ENCODE measurements at regions not wholly inside any gene's neighbourhood (a gene's known extent, or its start where the extent isn't known, plus 50 kb on each side); places are given as distances from the start of the nearest gene placed in this dataset.

DNA sequence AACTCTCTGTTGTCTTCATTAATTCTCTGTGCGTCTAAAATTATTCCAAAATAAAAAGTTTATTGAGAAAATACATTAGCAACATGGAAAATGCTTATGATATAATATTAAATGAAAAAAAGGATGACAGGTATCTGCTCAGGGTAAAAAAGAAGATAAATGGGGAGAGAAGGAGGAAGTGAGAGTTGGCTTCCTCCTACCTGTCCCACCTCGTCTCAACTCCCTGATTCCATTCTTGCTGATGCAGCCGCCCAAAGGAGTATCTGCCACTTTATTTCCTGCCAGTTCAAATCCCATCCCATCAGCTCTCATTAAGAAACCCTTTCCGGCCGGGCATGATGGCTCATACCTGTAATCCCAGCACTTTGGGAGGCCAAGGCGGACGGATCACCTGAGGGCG lies 72.5 kb upstream of the ALOX12 start:
- H3K36me3 ChIP-seq (ENCODE audit: insufficient read depth, low read length): no peaks in the 10 kb centered on the region
- DNase-seq (ENCODE audit: insufficient read length, low spot score, missing footprints): no peak
- no peak overlapping the region for H3K27ac ChIP-seq (ENCODE audit: low read depth, low read length)
- no peak overlapping the region for H3K4me2 ChIP-seq (ENCODE audit: insufficient read depth, low read length)
- H3K27me3 ChIP-seq (ENCODE audit: insufficient read depth, low read length): no peaks in the 10 kb centered on the region
- no peaks in the 10 kb centered on the region for H3K79me2 ChIP-seq (ENCODE audit: insufficient read depth, low read length)
- H2AFZ ChIP-seq (ENCODE audit: low read length): no peak overlapping the region
- no peaks in the 10 kb centered on the region for H3K9me3 ChIP-seq (ENCODE audit: low read depth, low read length)
- peaks cover 12% of the 10 kb centered on the region for H3K4me1 ChIP-seq (ENCODE audit: insufficient read depth, low read length)
- no peaks in the 10 kb centered on the region for H4K20me1 ChIP-seq (ENCODE audit: insufficient read depth, low read length)
- H3K4me3 ChIP-seq (ENCODE audit: insufficient read depth, low read length): no peak overlapping the region
- TF ChIP-seq, protein P1, sequence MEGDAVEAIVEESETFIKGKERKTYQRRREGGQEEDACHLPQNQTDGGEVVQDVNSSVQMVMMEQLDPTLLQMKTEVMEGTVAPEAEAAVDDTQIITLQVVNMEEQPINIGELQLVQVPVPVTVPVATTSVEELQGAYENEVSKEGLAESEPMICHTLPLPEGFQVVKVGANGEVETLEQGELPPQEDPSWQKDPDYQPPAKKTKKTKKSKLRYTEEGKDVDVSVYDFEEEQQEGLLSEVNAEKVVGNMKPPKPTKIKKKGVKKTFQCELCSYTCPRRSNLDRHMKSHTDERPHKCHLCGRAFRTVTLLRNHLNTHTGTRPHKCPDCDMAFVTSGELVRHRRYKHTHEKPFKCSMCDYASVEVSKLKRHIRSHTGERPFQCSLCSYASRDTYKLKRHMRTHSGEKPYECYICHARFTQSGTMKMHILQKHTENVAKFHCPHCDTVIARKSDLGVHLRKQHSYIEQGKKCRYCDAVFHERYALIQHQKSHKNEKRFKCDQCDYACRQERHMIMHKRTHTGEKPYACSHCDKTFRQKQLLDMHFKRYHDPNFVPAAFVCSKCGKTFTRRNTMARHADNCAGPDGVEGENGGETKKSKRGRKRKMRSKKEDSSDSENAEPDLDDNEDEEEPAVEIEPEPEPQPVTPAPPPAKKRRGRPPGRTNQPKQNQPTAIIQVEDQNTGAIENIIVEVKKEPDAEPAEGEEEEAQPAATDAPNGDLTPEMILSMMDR (IDR thresholded peaks at IDR 0.05; ENCODE audit: extremely low read depth, low read depth, low read length): no peak

DNA sequence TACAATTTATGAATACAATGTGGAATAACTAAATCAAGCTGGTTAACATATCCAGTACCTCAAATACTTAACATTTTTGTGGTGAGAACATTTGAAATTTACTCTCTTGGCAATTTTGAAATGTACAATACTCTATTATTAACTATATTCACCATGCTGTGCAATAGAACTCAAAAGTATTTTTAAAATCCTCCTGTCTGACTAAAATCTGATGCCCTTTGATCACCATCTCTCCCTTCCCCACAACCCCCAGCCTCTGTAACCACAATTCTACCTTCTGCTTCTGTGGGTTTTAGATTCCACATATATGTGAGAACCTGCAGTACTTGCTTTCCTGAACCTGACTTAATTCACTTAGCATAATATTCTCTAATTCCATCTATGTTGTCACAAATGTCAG lies 71.6 kb upstream of the ALOX12 start:
- no peak overlapping the region for H3K27ac ChIP-seq (ENCODE audit: low read depth, low read length)
- no peaks in the 10 kb centered on the region for H3K27me3 ChIP-seq (ENCODE audit: insufficient read depth, low read length)
- H3K36me3 ChIP-seq (ENCODE audit: insufficient read depth, low read length): no peaks in the 10 kb centered on the region
- no peak overlapping the region for H3K4me3 ChIP-seq (ENCODE audit: insufficient read depth, low read length)
- H4K20me1 ChIP-seq (ENCODE audit: insufficient read depth, low read length): no peaks in the 10 kb centered on the region
- TF ChIP-seq, protein P1 (IDR thresholded peaks at IDR 0.05; ENCODE audit: extremely low read depth, low read depth, low read length): no peak
- no peak for DNase-seq (ENCODE audit: insufficient read length, low spot score, missing footprints)
- H3K4me1 ChIP-seq (ENCODE audit: insufficient read depth, low read length): peaks cover 12% of the 10 kb centered on the region
- H3K4me2 ChIP-seq (ENCODE audit: insufficient read depth, low read length): no peak overlapping the region
- H2AFZ ChIP-seq (ENCODE audit: low read length): no peak overlapping the region
- H3K79me2 ChIP-seq (ENCODE audit: insufficient read depth, low read length): no peaks in the 10 kb centered on the region
- no peaks in the 10 kb centered on the region for H3K9me3 ChIP-seq (ENCODE audit: low read depth, low read length)

DNA sequence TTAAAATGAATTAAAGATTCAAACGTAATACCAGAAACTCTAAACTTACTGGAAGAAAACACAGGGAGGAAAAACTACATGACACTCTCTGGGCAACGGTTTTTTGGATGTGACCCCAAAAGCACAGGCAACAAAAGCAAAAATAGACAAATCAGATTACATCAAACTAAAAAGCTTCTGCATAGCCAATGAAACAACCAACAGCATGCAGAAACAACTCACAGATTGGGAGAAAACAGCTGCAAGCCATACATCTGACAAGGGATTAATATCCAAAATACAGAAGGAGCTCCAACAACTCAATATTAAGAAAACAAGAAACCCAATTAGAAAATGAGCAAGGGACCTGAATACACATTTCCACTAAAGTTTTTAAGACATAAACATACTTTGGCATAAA lies 69.2 kb upstream of the ALOX12 start:
- Histone ChIP-seq H3K4me1 (ENCODE audit: insufficient read depth, low read length) (peaks cover 12% of the 10 kb centered on the region), H3K4me2 (ENCODE audit: insufficient read depth, low read length) (no peak overlapping the region), H3K79me2 (ENCODE audit: insufficient read depth, low read length) (no peaks in the 10 kb centered on the region), H2AFZ (ENCODE audit: low read length) (no peak overlapping the region), H3K4me3 (ENCODE audit: insufficient read depth, low read length) (no peak overlapping the region), H3K36me3 (ENCODE audit: insufficient read depth, low read length) (no peaks in the 10 kb centered on the region), H4K20me1 (ENCODE audit: insufficient read depth, low read length) (no peaks in the 10 kb centered on the region), H3K27me3 (ENCODE audit: insufficient read depth, low read length) (no peaks in the 10 kb centered on the region), H3K27ac (ENCODE audit: low read depth, low read length) (peak overlapping the region; percentile 36), H3K9me3 (ENCODE audit: low read depth, low read length) (no peaks in the 10 kb centered on the region)
- no peak for DNase-seq (ENCODE audit: insufficient read length, low spot score, missing footprints)
- TF ChIP-seq, protein P1 (IDR thresholded peaks at IDR 0.05; ENCODE audit: extremely low read depth, low read depth, low read length): no peak

DNA sequence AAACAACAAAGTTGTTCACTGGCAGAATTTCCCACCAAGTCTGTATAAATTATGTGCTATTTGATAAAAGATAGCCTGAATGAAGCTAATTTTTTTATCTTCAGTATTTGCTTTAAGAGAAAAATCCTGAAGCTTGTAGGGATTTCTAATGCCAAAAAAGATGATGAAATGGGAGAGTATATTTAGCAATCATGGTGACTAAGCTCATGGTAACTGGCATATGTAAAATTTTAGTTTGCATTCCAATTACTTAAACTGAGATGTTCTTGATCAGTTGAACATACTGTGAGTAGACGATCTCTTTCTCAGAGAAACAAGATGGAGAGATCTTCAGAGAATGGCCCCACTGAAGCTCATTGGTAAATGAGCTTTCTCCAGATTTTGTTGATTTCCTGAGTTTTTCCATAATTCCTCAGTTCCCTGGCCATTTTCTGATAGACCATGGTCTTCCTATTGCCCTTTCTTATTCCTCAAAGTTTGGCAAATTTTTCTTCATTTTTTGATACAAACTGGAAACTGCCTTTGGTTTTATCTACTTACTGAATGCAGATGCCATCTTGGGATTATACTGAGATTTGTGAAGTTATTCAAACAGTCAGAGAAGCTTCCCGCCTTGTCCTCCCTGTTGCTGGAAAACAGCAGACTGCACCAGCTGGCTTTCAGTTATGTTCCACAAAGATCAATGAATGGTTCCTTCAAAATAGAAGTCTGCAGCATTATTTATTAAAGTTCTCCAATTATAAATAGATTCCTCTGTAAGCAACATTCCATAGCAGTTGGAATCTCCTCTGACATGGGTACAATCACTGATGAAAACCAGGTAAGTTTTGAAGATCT lies 68.3 kb upstream of the ALOX12 start:
- Histone ChIP-seq H4K20me1 (ENCODE audit: insufficient read depth, low read length) (no peaks in the 10 kb centered on the region), H3K4me1 (ENCODE audit: insufficient read depth, low read length) (peaks cover 12% of the 10 kb centered on the region), H2AFZ (ENCODE audit: low read length) (peak overlapping the region; percentile 35), H3K36me3 (ENCODE audit: insufficient read depth, low read length) (no peaks in the 10 kb centered on the region), H3K4me2 (ENCODE audit: insufficient read depth, low read length) (peak overlapping the region; percentile 14), H3K27ac (ENCODE audit: low read depth, low read length) (peak overlapping the region; percentile 36), H3K27me3 (ENCODE audit: insufficient read depth, low read length) (no peaks in the 10 kb centered on the region), H3K4me3 (ENCODE audit: insufficient read depth, low read length) (no peak overlapping the region), H3K9me3 (ENCODE audit: low read depth, low read length) (no peaks in the 10 kb centered on the region), H3K79me2 (ENCODE audit: insufficient read depth, low read length) (no peaks in the 10 kb centered on the region)
- DNase-seq (ENCODE audit: insufficient read length, low spot score, missing footprints): no peak
- TF ChIP-seq, protein P1 (IDR thresholded peaks at IDR 0.05; ENCODE audit: extremely low read depth, low read depth, low read length): no peak
